CD4-positive, alpha-beta T cell treated with Interleukin-21 for 1 hour (primary cell): ENCODE measurements at regions not wholly inside any gene's neighbourhood (a gene's known extent, or its start where the extent isn't known, plus 50 kb on each side); places are given as distances from the start of the nearest gene placed in this dataset.
A peak's percentile ranks its signal among the peaks of the same experiment; 100 is the strongest.
"Not testable (repeated sequence)": the region's sequence is repeated elsewhere in the genome, so short reads cannot be mapped to it uniquely, and the experiment has no call there.

Experiments used
- DNase-seq: peaks from one replicate; pipeline ENCODE4 v3.0.0-alpha.2; 2020

DNA sequence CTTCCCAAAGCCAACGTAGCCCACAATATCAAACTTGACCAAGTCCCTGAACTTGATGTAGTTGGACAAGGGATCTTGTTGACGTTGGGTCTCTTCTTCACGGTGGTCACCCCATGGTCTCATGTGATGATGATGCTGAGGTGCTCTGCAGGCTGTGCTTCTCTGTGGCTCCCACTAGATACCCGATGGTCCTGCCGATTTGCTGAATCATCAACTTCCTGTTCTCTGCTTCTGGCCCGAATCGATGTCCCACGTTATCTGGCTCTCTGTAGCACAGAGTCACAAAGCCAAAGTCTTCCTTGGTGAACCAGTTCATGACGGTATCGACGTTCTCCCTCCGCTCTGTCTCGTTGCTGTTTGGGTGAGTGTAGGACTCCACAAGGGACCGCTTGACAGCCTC, 201.0 kb downstream of the ADRA2C start:
- not testable (repeated sequence) for DNase-seq

DNA sequence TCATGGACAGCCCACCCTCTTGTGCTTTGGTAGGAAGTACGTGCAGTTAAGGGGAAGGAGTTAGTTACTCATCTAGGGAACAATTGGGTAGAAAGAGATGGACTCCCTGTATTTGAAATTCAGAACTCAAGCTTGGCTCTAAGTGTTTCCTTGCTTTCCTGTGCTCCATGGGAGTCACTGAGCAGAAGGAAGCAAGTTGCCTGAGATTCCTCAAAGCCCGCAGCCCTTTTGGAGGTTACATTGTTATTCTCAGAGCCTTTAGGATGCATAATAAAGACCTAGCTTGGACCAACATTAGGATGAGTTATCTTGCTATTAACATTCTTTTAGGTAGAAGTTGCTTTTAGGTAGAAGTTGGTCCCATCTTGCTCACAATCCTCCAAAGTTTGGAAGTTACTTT, 206.4 kb downstream of the ADRA2C start:
- not testable (repeated sequence) for DNase-seq

DNA sequence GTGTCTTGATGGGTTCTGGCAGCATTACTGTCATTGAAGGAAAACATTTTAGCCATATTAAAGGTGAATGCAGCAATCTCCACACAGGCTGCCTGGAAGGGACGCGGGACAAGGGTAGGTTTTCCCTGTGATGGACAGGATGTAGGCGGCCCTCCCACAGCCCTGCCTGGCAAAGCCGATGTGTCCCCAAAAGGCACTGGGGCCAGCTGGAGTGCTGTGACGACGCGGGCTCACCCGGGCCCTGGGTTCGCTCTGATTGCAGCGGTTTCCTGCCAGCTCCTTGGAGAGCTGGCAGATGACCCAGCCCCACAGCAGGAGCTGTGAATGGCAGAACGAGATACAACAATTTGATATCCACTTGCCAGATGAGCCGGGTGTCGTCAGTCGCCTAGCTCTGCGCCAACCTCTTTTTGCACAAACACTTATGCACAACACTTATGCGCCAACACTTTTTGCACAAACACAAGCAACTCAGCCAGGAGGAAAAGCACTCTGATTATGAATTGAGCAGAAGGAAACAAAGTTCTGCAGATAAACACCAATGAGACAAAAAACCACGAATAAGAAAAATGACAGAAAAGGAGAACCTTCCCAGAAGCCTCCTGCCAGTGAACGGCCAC, 207.5 kb downstream of the ADRA2C start:
- not testable (repeated sequence) for DNase-seq

GRCh38 chr4:3983518-3984125, 217.4 kb downstream of the ADRA2C start:
- DNase-seq = not testable (repeated sequence)

- DNase-seq = not testable (repeated sequence)
These were observed 218.6 kb downstream of the ADRA2C start for GRCh38 chr4:3984796-3985195.

GRCh38 chr4:3986412-3986811, 220.2 kb downstream of the ADRA2C start:
- not testable (repeated sequence) for DNase-seq

- DNase-seq = not testable (repeated sequence)
These were observed 229.3 kb downstream of the OTOP1 start for GRCh38 chr4:3997386-3997785.

GRCh38 chr4:4004036-4004435, 222.7 kb downstream of the OTOP1 start:
- DNase-seq = not testable (repeated sequence)

DNA sequence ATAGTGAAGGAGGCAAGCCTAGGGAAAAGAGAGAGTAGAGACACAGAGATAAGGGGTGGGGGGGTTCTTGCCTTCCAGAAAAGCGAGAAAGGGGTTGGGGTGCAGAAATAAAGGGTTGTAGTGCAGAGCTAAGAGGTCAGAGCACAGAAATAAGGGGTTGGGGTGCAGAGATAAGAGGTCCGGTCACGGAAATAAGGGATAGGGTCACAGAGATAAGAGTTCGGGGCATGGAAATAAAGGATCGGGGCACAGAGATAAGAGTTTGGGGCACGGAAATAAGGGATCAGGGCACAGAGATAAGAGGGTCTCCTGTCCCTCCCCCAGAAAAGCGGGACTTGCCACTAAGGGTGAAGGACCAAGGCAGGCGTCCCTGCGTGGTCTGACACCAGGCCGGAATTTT, 222.0 kb downstream of the OTOP1 start:
- DNase-seq = not testable (repeated sequence)

GRCh38 chr4:4006356-4006755, 220.4 kb downstream of the OTOP1 start:
- not testable (repeated sequence) for DNase-seq

DNA sequence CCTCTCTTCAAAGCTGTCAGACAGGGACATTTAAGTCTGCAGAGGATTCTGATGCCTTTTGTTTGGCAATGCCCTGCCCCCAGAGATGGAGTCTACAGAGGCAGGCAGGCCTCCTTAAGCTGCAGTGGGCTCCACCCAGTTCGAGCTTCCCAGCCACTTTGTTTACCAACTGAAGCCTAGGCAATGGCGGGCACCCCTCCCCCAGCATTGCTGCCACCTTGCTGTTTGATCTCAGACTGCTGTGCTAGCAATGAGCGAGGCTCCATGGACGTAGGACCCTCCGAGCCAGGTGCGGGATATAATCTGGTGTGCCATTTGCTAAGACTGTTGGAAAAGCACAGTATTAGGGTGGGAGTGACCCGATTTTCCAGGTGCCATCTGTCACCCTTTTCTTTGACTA, 207.7 kb downstream of the OTOP1 start:
- DNase-seq = not testable (repeated sequence)

GRCh38 chr4:4021161-4021560, 205.6 kb downstream of the OTOP1 start:
- DNase-seq = not testable (repeated sequence)

DNA sequence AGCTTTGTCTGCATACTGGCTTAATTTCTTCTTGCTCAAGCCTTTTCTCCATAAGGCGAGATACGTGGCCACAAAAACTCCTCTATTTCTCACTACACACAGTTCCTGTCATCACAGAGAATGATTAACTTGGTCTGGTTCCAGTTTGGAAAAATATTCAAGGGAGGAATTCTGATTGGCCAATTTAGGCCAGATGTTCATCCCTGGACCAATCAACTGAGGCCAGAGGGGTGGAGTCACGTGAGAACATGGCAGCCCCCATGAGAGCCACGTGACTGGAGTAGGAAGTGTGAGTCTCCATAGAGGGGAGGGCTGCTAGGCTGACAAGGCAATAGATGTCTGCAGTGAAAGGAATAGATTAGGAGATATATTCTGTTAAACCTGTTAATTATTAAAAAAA, 200.0 kb downstream of the OTOP1 start:
- not testable (repeated sequence) for DNase-seq

DNA sequence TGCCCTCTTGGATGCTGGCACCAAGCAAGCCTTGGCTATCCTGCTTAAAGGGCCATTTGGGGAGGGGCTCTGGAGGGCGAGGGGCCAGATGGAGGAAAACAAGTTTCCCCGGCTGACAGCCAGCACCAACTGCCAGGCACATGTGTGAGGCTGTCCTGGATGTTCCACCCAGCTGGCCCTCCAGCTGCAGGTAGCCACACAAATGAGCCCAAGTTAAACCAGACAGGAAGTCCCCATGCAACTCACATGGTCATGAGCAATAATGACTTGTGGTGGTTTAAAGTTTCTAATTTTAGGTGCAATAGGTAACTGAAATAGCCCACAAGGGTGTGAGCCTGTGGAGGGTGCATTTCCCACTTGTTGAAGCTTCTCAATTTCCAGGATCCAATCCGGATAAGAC, 198.0 kb downstream of the OTOP1 start:
- not testable (repeated sequence) for DNase-seq

DNA sequence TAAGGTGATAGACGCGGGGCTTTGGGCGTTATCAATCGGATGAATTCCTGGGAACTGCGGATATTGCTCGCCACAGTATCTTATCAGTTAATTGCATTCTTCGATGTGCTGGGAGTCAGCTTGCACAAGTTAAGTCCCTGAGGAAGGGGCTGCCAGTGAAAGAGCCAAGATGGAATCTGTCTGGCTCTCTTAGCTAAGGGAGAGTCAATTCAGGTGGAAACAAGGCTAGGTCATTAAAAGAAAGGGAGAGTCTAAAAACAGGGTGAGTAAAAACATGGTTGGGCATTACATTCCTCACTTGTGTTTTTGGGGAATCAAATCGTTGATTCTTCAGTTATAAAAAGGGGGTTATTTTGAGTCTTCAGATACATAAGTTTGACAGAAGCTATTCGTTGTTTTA, 196.2 kb downstream of the OTOP1 start:
- DNase-seq = not testable (repeated sequence)

DNA sequence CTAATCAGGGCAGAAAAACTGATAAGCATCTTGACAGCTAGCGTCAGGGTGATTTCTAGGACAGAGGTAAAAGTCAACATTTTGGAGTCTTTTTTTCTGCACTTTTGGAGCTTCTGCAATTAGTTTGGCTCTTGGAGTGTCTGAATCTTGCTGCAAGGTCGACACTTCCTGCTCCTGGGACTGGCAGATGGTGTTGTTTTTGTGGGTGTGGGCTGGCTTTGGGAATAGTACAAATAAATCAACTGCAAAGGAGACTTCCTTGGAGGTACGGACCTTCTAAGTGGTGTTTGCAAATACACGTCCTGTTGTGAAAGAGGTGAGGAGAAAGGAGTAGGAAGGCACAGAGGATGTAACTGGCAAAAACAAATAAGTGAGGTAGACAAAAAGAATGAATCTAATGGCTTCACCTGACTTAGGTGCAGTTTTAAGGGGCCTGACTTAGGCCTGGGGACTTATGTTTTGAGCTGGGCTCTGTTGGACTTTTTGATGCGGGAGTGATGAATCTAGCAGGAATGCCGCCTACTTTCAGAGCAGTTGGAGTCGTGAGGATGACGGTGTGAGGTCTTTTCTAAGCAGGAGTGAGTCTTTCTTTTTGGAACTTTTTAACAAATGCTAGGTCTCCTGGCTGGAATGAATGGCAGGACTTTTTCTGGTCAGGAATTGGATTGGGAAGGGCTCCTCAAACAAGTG, 195.1 kb downstream of the OTOP1 start:
- DNase-seq = not testable (repeated sequence)

DNA sequence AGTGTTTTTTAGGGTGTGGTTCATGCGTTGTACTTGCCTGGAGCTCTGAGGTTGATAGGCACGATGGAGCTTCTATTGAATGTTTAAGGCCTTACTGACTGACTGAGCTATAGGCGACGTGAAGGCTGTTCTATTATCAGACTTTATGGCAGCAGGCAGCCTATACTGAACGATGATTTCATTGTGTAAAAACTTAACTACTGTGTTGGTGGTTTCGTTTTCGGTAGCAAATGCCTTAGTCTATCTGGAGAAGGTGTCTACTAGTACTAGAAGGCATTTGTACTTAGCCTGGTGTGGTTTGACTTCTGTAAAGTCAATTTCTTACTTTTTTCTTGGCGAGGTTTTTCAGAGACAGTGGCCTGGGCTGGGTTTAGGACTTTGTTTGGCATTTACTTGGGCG, 194.4 kb downstream of the OTOP1 start:
- DNase-seq = not testable (repeated sequence)

DNA sequence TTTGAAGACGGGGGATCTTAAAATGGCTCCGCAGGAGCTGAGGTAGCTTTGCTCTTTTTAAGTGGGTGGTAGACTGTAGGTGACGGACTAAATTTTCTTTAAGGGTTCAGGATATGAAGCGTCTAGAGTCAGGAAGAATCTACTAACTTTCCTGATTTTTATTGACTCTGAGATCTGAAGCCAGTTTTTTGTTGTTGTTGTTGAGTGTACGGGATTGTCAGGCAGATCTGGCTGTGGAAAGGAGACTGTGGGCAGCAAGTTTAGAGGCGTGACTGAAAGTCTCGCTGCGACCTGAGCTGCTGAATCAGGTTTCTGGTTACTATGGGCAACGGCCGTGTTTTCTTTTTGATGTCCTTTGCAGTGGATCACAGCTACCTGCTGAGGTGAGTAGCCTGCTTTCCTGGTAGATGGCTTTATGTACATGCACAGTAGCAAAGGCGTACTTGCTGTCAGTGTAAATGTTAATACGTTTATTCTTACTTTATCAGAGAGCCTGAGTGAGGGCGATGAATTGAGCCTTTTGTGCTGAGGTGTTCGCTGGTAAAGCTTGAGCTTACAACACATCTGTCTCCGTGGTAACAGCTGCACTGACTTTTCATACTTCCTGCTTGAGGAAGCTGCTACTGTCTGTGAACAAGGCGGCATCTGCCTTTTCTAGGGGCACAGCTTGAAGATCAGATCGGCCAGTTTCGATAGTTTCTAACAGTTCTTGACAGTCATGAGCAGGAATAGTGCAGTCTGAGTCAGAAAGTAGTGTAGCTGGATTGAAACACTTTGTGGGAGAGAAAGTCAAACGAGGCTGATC, 193.7 kb downstream of the OTOP1 start:
- peak; percentile 51 for DNase-seq

GRCh38 chr4:4037399-4038138, 189.2 kb downstream of the OTOP1 start:
- DNase-seq = not testable (repeated sequence)

DNA sequence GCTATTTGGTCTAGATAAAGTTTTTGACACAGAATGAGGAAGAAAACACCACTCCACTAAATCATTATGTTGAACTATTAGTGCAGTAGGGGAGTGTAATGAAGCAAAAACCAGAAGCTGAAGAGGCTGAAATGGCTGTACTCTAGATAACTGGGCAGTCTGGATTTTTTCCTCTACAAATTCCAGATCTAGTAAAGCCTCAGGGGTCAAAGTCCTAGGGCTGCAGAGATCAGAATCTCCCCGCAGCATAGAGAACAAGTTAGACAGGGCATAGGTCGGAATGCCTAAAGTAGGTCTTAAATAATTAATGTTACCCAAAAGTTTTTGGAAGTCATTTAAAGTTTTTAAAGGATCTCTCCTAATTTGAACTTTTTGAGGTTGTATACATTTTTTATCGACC, 180.9 kb downstream of the OTOP1 start:
- DNase-seq = not testable (repeated sequence)

DNA sequence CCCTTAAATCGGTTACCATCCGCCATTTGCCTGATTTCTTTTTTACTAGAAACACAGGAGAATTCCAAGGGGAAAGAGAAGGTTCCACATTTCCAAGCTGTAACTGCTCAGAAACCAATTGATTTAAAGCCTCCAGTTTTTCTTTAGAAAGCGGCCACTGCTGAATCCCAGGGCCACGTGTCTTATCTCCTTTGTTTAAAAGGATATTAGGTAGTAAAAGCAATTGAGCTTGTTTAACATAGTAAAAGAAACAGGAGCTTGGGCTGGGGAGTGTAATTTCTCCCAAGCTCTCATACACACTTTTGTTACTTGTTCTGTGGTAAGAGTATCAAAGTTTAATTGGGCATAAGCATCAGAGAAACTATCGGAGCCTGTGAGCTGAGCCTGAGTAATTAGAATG, 180.0 kb downstream of the OTOP1 start:
- not testable (repeated sequence) for DNase-seq

GRCh38 chr4:4047202-4047601, 179.5 kb downstream of the OTOP1 start:
- DNase-seq = not testable (repeated sequence)
